Prostate gland (tissue), 2 donors: ENCODE measurements at regions not wholly inside any gene's neighbourhood (a gene's known extent, or its start where the extent isn't known, plus 50 kb on each side); places are given as distances from the start of the nearest gene placed in this dataset.

Source experiments
- DNase-seq: peaks from one replicate; pipeline ENCODE4 v3.0.0-alpha.2; 2019; ENCODE audit warnings: low spot score
- H3K27ac ChIP-seq, 2 donors: fragments of 200-600 bp; sonication (generic); 2 replicates each; pipeline ENCODE4 v1.5.1; 2017 to 2019
- H3K27me3 ChIP-seq: fragments of 200-600 bp; sonication (generic); replicated peaks from 2 replicates; pipeline ENCODE4 v1.5.1; 2019; ENCODE audit not compliant: insufficient read depth
- H3K36me3 ChIP-seq, 2 donors: fragments of 200-600 bp; sonication (generic); 1 replicate in 1 of 2; 2 replicates in 1 of 2; pipeline versions ENCODE4 v1.5.1 to v1.8.1; 2017 to 2019
- H3K4me1 ChIP-seq: fragments of 200-600 bp; sonication (generic); replicated peaks from 2 replicates; pipeline ENCODE4 v1.5.1; 2019
- H3K4me3 ChIP-seq, 2 donors: fragments of 200-600 bp; sonication (generic); 2 replicates each; pipeline ENCODE4 v1.5.1; 2017 to 2019
- H3K9me3 ChIP-seq: fragments of 200-600 bp; sonication (generic); 2 replicates; pipeline ENCODE4 v1.5.1; 2017
- CTCF ChIP-seq, 4 experiments: fragments of 200-600 bp in 2 of 4; fragments of 450-650 bp in 2 of 4; sonication (generic) in 2 of 4; IDR thresholded peaks; 1 replicate in 3 of 4; 2 replicates in 1 of 4; pipeline ENCODE4 v1.5.1; 2016 to 2019; ENCODE audit warnings: antibody characterized with exemption in 4 of 4, mild to moderate bottlenecking in 2 of 4, moderate library complexity in 2 of 4
- POLR2A ChIP-seq: fragments of 450-650 bp; IDR thresholded peaks from one replicate; pipeline ENCODE4 v1.6.1; 2016; ENCODE audit warnings: antibody characterized with exemption, mild to moderate bottlenecking
- POLR2AphosphoS5 ChIP-seq: sonication (generic); formaldehyde crosslinking; IDR thresholded peaks from one replicate; pipeline ENCODE4 v1.6.1; 2017; ENCODE audit warnings: antibody characterized with exemption
- WGBS: methylation state at CpG from one replicate; pipeline ENCODE4 v1.1.5; 2018; 5-methylcytosine and 5-hydroxymethylcytosine counted together
- intact Hi-C: fragments of 100-400 bp; cut with DNase I; formaldehyde crosslinking; loops from one replicate; pipeline ENCODE4 v1.14.2; 2022

- intact Hi-C loops: no loop called here
- Histone ChIP-seq H3K4me3 (no peak overlapping the region), H3K9me3 (no peaks in the 10 kb centered on the region), H3K4me1 (no peaks in the 10 kb centered on the region), H3K27ac (no peak overlapping the region), H3K27me3 (no peaks in the 10 kb centered on the region), H3K36me3 (no peaks in the 10 kb centered on the region)
- no peak for DNase-seq
- no peak for TF ChIP-seq POLR2A
- WGBS: 62% methylated on average over 5 of the region's 5 CpGs
These were observed 120.0 kb upstream of the HS3ST3A1 start for GRCh38 chr17:13721705-13722104.

- H3K36me3 ChIP-seq: no peaks in the 10 kb centered on the region
- H3K4me1 ChIP-seq: no peaks in the 10 kb centered on the region
- H3K27ac ChIP-seq: no peak overlapping the region
- WGBS: 19% methylated on average over 2 of the region's 2 CpGs
- H3K27me3 ChIP-seq: no peaks in the 10 kb centered on the region
- no peak for DNase-seq
- TF ChIP-seq POLR2AphosphoS5 (no peak), POLR2A (no peak), CTCF (IDR thresholded peaks at IDR 0.05) (no peak)
- intact Hi-C loops: no loop called here
- no peak overlapping the region for H3K4me3 ChIP-seq
- H3K9me3 ChIP-seq: no peaks in the 10 kb centered on the region
These were observed 123.7 kb upstream of the HS3ST3A1 start for GRCh38 chr17:13725288-13725990.

GRCh38 chr17:13727441-13728171, 125.9 kb upstream of the HS3ST3A1 start:
- DNase-seq: no peak
- intact Hi-C loops: no loop called here
- Histone ChIP-seq H3K27ac (no peak overlapping the region), H3K36me3 (no peaks in the 10 kb centered on the region), H3K27me3 (no peaks in the 10 kb centered on the region), H3K9me3 (no peaks in the 10 kb centered on the region), H3K4me3 (no peak overlapping the region), H3K4me1 (no peaks in the 10 kb centered on the region)
- TF ChIP-seq POLR2A: no peak
- TF ChIP-seq POLR2AphosphoS5: no peak
- no peak for TF ChIP-seq CTCF (IDR thresholded peaks at IDR 0.05)
- 79% methylated on average over 6 of the region's 6 CpGs for WGBS

GRCh38 chr17:13728781-13729180, 127.1 kb upstream of the HS3ST3A1 start:
- Histone ChIP-seq H3K36me3 (no peaks in the 10 kb centered on the region), H3K27ac (no peak overlapping the region), H3K27me3 (no peaks in the 10 kb centered on the region), H3K4me3 (no peak overlapping the region), H3K9me3 (no peaks in the 10 kb centered on the region), H3K4me1 (no peaks in the 10 kb centered on the region)
- TF ChIP-seq POLR2AphosphoS5 (no peak), POLR2A (no peak), CTCF (IDR thresholded peaks at IDR 0.05) (no peak)
- DNase-seq: no peak
- 28% methylated on average over 4 of the region's 4 CpGs for WGBS
- intact Hi-C loops: no loop called here

GRCh38 chr17:13729466-13730134, 127.9 kb upstream of the HS3ST3A1 start:
- no peak overlapping the region for H3K27ac ChIP-seq
- H3K9me3 ChIP-seq: no peaks in the 10 kb centered on the region
- H3K36me3 ChIP-seq: no peaks in the 10 kb centered on the region
- no peak for TF ChIP-seq POLR2AphosphoS5
- H3K4me1 ChIP-seq: no peaks in the 10 kb centered on the region
- intact Hi-C loops: no loop called here
- H3K4me3 ChIP-seq: no peak overlapping the region
- WGBS: 80% methylated on average over 10 of the region's 10 CpGs
- DNase-seq: no peak
- no peaks in the 10 kb centered on the region for H3K27me3 ChIP-seq
